Left ventricle myocardium inferior (tissue), 1 donor: ENCODE measurements at regions not wholly inside any gene's neighbourhood (a gene's known extent, or its start where the extent isn't known, plus 50 kb on each side); places are given as distances from the start of the nearest gene placed in this dataset.

Source experiments
- DNase-seq: peaks from one replicate; pipeline ENCODE4 v3.0.0-alpha.2; 2020
- H3K27ac ChIP-seq: fragments of 200-600 bp; replicated peaks from 2 replicates; pipeline ENCODE4 v1.8.0; 2021
- H3K27me3 ChIP-seq: fragments of 200-600 bp; 2 replicates; pipeline ENCODE4 v1.8.0; 2021; ENCODE audit warnings: low read depth
- H3K36me3 ChIP-seq: fragments of 200-600 bp; 2 replicates; pipeline ENCODE4 v1.8.0; 2021
- H3K4me1 ChIP-seq: fragments of 200-600 bp; 2 replicates; pipeline ENCODE4 v1.8.0; 2021
- H3K4me3 ChIP-seq: fragments of 200-600 bp; 2 replicates; pipeline ENCODE4 v1.8.0; 2021; ENCODE audit warnings: mild to moderate bottlenecking, moderate library complexity
- H3K9me3 ChIP-seq: fragments of 200-600 bp; replicated peaks from 2 replicates; pipeline ENCODE4 v1.8.0; 2021
- intact Hi-C: fragments of 100-400 bp; cut with micrococcal nuclease; formaldehyde crosslinking; loops from one replicate; pipeline ENCODE4 v1.11.0; 2022
- TF ChIP-seq, protein P1 (sequence below): fragments of 200-600 bp; IDR thresholded peaks from 2 replicates; pipeline ENCODE4 v1.8.0; 2021; ENCODE audit warnings: antibody characterized with exemption, mild to moderate bottlenecking, borderline replicate concordance
- donor health status: DM: no; HTN: yes; CAD: no; lungs with severe emphysema.

DNA sequence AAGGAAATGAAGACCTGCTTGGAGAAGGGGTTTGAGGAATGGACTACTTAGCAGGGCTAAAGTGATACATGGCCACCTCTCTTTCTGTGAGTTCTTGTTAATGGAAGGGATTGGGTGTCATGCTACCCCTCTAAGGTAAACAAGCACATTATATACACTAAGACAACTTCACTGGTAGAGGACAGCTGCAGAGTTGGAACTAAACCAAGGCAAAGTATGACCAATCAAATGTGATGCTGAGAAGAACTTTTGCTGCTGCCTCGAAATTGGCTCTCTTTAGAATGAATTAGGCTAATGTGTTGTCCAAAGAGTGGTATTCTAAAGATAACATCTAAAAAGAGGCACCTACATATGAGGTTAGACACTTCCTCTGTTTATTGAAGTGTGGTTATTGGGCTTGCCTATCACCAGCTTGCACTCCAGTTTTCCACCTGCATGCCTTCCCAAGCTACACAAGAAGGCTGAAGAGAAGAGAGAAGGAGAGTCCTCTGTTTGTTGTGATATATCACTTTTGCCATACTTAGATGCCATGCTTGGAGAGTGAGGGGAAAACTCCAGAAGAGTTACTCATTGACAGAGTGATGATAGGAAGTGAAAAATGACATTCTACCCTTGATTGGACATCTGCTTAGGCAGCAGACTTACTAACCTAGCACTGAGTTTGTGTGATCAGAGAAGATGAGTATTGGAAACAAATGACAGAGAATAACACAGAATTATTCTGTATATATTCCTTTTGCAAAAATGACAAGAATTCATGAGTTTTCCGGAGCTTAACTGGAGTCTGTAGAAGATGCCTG is 536.1 kb downstream of the ZNF608 start:
- DNase-seq = no peak
- no peaks in the 10 kb centered on the region for H3K27me3 ChIP-seq
- intact Hi-C loops = no loop called here
- peaks cover 23% of the 10 kb centered on the region for H3K9me3 ChIP-seq
- H3K4me1 ChIP-seq = no peaks in the 10 kb centered on the region
- TF ChIP-seq, protein P1, sequence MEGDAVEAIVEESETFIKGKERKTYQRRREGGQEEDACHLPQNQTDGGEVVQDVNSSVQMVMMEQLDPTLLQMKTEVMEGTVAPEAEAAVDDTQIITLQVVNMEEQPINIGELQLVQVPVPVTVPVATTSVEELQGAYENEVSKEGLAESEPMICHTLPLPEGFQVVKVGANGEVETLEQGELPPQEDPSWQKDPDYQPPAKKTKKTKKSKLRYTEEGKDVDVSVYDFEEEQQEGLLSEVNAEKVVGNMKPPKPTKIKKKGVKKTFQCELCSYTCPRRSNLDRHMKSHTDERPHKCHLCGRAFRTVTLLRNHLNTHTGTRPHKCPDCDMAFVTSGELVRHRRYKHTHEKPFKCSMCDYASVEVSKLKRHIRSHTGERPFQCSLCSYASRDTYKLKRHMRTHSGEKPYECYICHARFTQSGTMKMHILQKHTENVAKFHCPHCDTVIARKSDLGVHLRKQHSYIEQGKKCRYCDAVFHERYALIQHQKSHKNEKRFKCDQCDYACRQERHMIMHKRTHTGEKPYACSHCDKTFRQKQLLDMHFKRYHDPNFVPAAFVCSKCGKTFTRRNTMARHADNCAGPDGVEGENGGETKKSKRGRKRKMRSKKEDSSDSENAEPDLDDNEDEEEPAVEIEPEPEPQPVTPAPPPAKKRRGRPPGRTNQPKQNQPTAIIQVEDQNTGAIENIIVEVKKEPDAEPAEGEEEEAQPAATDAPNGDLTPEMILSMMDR = no peak
- H3K4me3 ChIP-seq = no peak overlapping the region
- H3K27ac ChIP-seq = no peak overlapping the region
- no peaks in the 10 kb centered on the region for H3K36me3 ChIP-seq

DNA sequence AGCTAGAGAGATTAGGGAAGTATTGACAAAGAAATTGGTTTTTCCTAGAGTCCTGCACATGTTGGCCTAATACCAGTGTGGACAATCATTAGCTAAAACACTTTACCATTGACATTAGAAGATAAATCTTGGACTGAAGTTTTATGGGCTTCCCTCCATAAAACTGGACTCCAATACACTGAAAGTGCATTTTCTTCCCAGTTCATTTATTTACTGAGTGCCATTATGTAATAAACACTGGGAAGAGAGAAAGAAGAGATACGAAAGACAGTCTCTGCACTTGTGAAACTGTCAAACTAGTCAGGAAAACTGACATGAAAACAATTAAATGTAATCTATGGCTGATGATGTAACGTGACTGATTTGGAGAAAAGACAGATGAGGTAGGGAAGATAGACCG is 539.3 kb downstream of the ZNF608 start:
- intact Hi-C loops = no loop called here
- TF ChIP-seq, protein P1 = no peak
- Histone ChIP-seq H3K27ac (no peak overlapping the region), H3K9me3 (peaks cover 13% of the 10 kb centered on the region), H3K27me3 (no peaks in the 10 kb centered on the region), H3K4me1 (no peaks in the 10 kb centered on the region), H3K36me3 (no peaks in the 10 kb centered on the region), H3K4me3 (no peak overlapping the region)
- no peak for DNase-seq

- Histone ChIP-seq H3K9me3 (peaks cover 13% of the 10 kb centered on the region), H3K4me3 (no peak overlapping the region), H3K36me3 (no peaks in the 10 kb centered on the region), H3K27ac (no peak overlapping the region), H3K27me3 (no peaks in the 10 kb centered on the region), H3K4me1 (no peaks in the 10 kb centered on the region)
- DNase-seq = no peak
- TF ChIP-seq, protein P1 = no peak
- intact Hi-C loops = no loop called here
Measured at GRCh38 chr5:124206540-124206939, 539.9 kb downstream of the ZNF608 start.

DNA sequence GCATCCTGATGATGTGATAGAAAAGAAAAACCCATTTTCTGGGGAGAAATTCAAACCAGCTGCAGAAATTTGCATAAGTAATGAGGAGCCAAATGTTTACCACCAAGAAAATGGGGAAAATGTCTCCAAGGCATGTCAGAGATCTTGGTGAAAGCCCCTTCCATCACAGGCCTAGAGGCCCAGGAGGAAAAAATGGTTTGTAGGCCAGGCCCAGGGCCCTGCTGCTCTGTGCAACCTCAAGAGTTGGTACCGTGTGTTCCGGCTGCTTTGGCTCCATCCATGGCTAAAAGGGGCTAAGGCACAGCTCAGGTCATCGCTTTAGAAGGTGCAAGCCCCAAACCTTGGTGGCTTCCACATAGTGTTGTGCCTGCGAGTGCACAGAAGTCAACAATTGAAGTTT is 543.1 kb downstream of the ZNF608 start:
- Histone ChIP-seq H3K36me3 (no peaks in the 10 kb centered on the region), H3K27me3 (no peaks in the 10 kb centered on the region), H3K4me3 (no peak overlapping the region), H3K4me1 (no peaks in the 10 kb centered on the region), H3K9me3 (peaks cover 13% of the 10 kb centered on the region), H3K27ac (no peak overlapping the region)
- intact Hi-C loops = no loop called here
- TF ChIP-seq, protein P1 = no peak
- no peak for DNase-seq

- Histone ChIP-seq H3K27ac (no peak overlapping the region), H3K36me3 (no peaks in the 10 kb centered on the region), H3K4me1 (no peaks in the 10 kb centered on the region), H3K27me3 (no peaks in the 10 kb centered on the region), H3K4me3 (no peak overlapping the region), H3K9me3 (peaks cover 13% of the 10 kb centered on the region)
- TF ChIP-seq, protein P1 = no peak
- intact Hi-C loops = no loop called here
- no peak for DNase-seq
Measured at GRCh38 chr5:124200381-124200780, 546.1 kb downstream of the ZNF608 start.
